ENCODE measurements at regions not wholly inside any gene's neighbourhood (a gene's known extent, or its start where the extent isn't known, plus 50 kb on each side); places are given as distances from the start of the nearest gene placed in this dataset.
A peak's percentile ranks its signal among the peaks of the same experiment; 100 is the strongest.

- TF ChIP-seq, protein P1, sequence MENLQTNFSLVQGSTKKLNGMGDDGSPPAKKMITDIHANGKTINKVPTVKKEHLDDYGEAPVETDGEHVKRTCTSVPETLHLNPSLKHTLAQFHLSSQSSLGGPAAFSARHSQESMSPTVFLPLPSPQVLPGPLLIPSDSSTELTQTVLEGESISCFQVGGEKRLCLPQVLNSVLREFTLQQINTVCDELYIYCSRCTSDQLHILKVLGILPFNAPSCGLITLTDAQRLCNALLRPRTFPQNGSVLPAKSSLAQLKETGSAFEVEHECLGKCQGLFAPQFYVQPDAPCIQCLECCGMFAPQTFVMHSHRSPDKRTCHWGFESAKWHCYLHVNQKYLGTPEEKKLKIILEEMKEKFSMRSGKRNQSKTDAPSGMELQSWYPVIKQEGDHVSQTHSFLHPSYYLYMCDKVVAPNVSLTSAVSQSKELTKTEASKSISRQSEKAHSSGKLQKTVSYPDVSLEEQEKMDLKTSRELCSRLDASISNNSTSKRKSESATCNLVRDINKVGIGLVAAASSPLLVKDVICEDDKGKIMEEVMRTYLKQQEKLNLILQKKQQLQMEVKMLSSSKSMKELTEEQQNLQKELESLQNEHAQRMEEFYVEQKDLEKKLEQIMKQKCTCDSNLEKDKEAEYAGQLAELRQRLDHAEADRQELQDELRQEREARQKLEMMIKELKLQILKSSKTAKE (CRISPR knock-in tag; IDR thresholded peaks at IDR 0.05; ENCODE audit: borderline replicate concordance) = peak; percentile 56; the same call in 1 of the 2 replicates
- TF ChIP-seq HOXA7 (CRISPR knock-in tag; IDR thresholded peaks at IDR 0.05) = no peak
- TF ChIP-seq ZFP36L2 (CRISPR knock-in tag; IDR thresholded peaks at IDR 0.05) = no peak
- TF ChIP-seq, protein P2, sequence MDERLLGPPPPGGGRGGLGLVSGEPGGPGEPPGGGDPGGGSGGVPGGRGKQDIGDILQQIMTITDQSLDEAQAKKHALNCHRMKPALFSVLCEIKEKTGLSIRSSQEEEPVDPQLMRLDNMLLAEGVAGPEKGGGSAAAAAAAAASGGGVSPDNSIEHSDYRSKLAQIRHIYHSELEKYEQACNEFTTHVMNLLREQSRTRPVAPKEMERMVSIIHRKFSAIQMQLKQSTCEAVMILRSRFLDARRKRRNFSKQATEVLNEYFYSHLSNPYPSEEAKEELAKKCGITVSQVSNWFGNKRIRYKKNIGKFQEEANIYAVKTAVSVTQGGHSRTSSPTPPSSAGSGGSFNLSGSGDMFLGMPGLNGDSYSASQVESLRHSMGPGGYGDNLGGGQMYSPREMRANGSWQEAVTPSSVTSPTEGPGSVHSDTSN (CRISPR knock-in tag; IDR thresholded peaks at IDR 0.05) = no peak
- TF ChIP-seq GABPA (IDR thresholded peaks at IDR 0.05; ENCODE audit: low read depth, low read length) = no peak
- TF ChIP-seq GABPA (CRISPR knock-in tag; IDR thresholded peaks at IDR 0.05; ENCODE audit: low read depth) = peak; percentile 65
- no peak for TF ChIP-seq NR2F1 (CRISPR knock-in tag; IDR thresholded peaks at IDR 0.05)
- TF ChIP-seq WIZ (CRISPR knock-in tag; IDR thresholded peaks at IDR 0.05) = no peak
- TF ChIP-seq, protein P3, sequence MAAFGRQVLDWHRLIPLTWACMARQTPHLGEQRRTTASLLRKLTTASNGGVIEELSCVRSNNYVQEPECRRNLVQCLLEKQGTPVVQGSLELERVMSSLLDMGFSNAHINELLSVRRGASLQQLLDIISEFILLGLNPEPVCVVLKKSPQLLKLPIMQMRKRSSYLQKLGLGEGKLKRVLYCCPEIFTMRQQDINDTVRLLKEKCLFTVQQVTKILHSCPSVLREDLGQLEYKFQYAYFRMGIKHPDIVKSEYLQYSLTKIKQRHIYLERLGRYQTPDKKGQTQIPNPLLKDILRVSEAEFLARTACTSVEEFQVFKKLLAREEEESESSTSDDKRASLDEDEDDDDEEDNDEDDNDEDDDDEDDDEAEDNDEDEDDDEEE (CRISPR knock-in tag; IDR thresholded peaks at IDR 0.05) = no peak
- TF ChIP-seq ZNF33A (CRISPR knock-in tag; IDR thresholded peaks at IDR 0.05; ENCODE audit: borderline replicate concordance) = no peak
- no peak for TF ChIP-seq IRX3 (CRISPR knock-in tag; IDR thresholded peaks at IDR 0.05; ENCODE audit: borderline replicate concordance, low read depth)
- TF ChIP-seq ZNF713 (CRISPR knock-in tag; IDR thresholded peaks at IDR 0.05) = no peak
- no peak; the same call in 1 of the 2 replicates for TF ChIP-seq CHD4 (IDR thresholded peaks at IDR 0.05; ENCODE audit: borderline replicate concordance, low read length)
- TF ChIP-seq ZNF780A (CRISPR knock-in tag; IDR thresholded peaks at IDR 0.05) = no peak
- TF ChIP-seq, protein P4, sequence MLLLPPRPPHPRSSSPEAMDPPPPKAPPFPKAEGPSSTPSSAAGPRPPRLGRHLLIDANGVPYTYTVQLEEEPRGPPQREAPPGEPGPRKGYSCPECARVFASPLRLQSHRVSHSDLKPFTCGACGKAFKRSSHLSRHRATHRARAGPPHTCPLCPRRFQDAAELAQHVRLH (CRISPR knock-in tag; IDR thresholded peaks at IDR 0.05; ENCODE audit: borderline replicate concordance, low read depth) = no peak
- TF ChIP-seq ELF1 (CRISPR knock-in tag; IDR thresholded peaks at IDR 0.05) = peak; percentile 85
- TF ChIP-seq NFRKB (IDR thresholded peaks at IDR 0.05) = no peak
- no peak for TF ChIP-seq ISX (CRISPR knock-in tag; conservative IDR thresholded peaks at IDR 0.05)
- TF ChIP-seq, protein P5, sequence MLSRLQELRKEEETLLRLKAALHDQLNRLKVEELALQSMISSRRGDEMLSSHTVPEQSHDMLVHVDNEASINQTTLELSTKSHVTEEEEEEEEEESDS (CRISPR knock-in tag; IDR thresholded peaks at IDR 0.05; ENCODE audit: borderline replicate concordance) = no peak
- no peak for TF ChIP-seq ZNF605 (CRISPR knock-in tag; IDR thresholded peaks at IDR 0.05)
- peak; percentile 99 for TF ChIP-seq ETV5 (CRISPR knock-in tag; IDR thresholded peaks at IDR 0.05; ENCODE audit: borderline replicate concordance)
- no peak for TF ChIP-seq ZBTB34 (CRISPR knock-in tag; IDR thresholded peaks at IDR 0.05)
- no peak for TF ChIP-seq ZNF296 (CRISPR knock-in tag; conservative IDR thresholded peaks at IDR 0.05)
- TF ChIP-seq, protein P6, sequence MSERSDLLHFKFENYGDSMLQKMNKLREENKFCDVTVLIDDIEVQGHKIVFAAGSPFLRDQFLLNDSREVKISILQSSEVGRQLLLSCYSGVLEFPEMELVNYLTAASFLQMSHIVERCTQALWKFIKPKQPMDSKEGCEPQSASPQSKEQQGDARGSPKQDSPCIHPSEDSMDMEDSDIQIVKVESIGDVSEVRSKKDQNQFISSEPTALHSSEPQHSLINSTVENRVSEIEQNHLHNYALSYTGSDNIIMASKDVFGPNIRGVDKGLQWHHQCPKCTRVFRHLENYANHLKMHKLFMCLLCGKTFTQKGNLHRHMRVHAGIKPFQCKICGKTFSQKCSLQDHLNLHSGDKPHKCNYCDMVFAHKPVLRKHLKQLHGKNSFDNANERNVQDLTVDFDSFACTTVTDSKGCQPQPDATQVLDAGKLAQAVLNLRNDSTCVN (CRISPR knock-in tag; IDR thresholded peaks at IDR 0.05; ENCODE audit: borderline replicate concordance) = no peak
Observed at GRCh38 chr9:95724253-95724991, 151.1 kb upstream of the ERCC6L2 start (continued).

Measured in HepG2 (cell line).